ENCODE measurements at regions not wholly inside any gene's neighbourhood (a gene's known extent, or its start where the extent isn't known, plus 50 kb on each side); places are given as distances from the start of the nearest gene placed in this dataset.

DNA sequence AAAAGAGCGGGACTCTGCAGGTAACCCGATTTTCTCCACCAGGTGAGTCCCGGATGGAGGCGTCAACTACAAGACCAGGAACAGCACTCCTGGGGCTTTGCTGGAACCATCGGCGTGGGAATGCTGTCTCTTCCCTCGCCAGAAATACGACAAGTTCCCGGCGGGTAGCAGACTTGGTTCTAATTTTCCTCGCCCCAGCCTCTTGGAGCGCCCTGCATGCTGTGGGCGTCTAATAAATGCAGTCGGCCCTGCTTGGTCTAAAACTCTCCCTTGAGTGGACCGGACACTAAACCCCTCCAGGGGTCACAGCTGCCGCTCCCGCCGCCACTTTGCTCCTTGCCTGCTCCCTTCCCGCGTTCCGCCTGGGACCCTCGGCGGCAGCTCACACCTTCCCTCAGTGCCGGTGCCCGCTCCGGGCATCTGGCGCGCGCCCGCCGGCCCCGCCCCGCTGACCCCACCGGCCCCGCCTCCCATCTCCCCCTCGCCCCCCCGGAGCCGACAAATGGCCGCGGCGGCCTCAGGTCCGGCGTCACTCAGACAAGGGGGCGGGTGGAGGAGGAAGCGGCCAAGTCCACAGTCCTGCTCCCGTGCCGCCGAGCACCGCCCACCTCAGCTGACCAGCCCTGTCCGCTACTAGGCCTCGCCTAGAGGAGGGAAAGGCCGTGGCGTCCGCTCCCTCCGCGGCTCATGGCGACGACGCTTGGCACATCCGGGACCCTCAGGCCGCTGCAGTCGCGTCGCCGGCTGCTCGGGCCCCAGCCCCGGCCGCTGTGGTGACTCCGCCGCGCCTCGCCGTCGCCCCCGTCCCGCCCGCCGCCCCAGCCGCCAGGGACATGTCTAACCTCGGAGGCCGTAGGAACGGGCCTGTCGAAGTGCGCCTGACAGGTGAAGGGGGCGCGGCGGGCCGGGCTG is 65.8 kb downstream of the KPNA2 start:
- Histone ChIP-seq H3K4me2 (ENCODE audit: low read depth, low read length) (peak overlapping the region; percentile 74), H3K27me3 (replicated peaks; ENCODE audit: insufficient read depth, low read length) (no peaks in the 10 kb centered on the region)
- peak; percentile 7 for DNase-seq

DNA sequence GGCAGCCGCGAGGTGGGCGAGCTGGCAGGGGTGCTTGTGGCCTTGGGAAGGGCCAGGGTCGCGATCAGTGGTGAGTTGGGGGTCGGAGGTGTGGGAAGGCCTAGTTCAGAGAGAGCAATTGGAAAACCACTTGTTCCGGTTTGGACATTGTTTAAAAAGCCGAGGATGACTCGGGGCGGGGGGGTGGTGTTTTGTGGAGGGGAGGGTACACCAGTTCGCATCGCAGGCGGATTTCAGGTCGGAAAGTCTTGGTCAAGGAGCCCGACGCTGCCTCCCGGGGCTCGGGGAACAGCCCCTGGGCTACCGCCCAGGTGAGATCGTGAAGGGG is 66.4 kb downstream of the KPNA2 start:
- Histone ChIP-seq H3K79me2 (ENCODE audit: low read length) (no peaks in the 10 kb centered on the region), H2AFZ (ENCODE audit: low read length) (peak overlapping the region; percentile 62; the same call in 1 of the 2 replicates), H3K9ac (ENCODE audit: low read length) (no peak overlapping the region; the same call in 1 of the 2 replicates), H3K4me2 (ENCODE audit: low read depth, low read length) (peak overlapping the region; percentile 74), H3K27me3 (replicated peaks; ENCODE audit: insufficient read depth, low read length) (no peaks in the 10 kb centered on the region), H3K9me3 (replicated peaks; ENCODE audit: insufficient read depth, low read length) (no peaks in the 10 kb centered on the region), H3F3A (ENCODE audit: insufficient read depth, low read length) (no peaks in the 10 kb centered on the region), H3K4me3 (ENCODE audit: low read length) (peak overlapping the region; percentile 48; the same call in 1 of the 2 replicates), H3K4me1 (ENCODE audit: low read length) (no peaks in the 10 kb centered on the region), H3K9me2 (replicated peaks; ENCODE audit: insufficient read depth, low read length) (no peaks in the 10 kb centered on the region), H4K20me1 (ENCODE audit: insufficient read depth, low read length) (no peaks in the 10 kb centered on the region), H3K36me3 (replicated peaks; ENCODE audit: insufficient read depth, low read length) (no peaks in the 10 kb centered on the region), H3K27ac (ENCODE audit: low read length) (no peak overlapping the region)
- TF ChIP-seq EZH2phosphoT487 (IDR thresholded peaks at IDR 0.05; ENCODE audit: low read length), result no peak
- TF ChIP-seq, protein P1, sequence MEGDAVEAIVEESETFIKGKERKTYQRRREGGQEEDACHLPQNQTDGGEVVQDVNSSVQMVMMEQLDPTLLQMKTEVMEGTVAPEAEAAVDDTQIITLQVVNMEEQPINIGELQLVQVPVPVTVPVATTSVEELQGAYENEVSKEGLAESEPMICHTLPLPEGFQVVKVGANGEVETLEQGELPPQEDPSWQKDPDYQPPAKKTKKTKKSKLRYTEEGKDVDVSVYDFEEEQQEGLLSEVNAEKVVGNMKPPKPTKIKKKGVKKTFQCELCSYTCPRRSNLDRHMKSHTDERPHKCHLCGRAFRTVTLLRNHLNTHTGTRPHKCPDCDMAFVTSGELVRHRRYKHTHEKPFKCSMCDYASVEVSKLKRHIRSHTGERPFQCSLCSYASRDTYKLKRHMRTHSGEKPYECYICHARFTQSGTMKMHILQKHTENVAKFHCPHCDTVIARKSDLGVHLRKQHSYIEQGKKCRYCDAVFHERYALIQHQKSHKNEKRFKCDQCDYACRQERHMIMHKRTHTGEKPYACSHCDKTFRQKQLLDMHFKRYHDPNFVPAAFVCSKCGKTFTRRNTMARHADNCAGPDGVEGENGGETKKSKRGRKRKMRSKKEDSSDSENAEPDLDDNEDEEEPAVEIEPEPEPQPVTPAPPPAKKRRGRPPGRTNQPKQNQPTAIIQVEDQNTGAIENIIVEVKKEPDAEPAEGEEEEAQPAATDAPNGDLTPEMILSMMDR (IDR thresholded peaks at IDR 0.05; ENCODE audit: low read length), result no peak
- TF ChIP-seq EZH2 (optimal IDR thresholded peaks at IDR 0.05; ENCODE audit: low read depth, low read length), result no peak
- DNase-seq, result no peak

More for the DNA sequence above, 65.8 kb downstream of the KPNA2 start:
- Histone ChIP-seq H3K4me1 (ENCODE audit: low read length) (no peaks in the 10 kb centered on the region), H3K79me2 (ENCODE audit: low read length) (no peaks in the 10 kb centered on the region), H3F3A (ENCODE audit: insufficient read depth, low read length) (no peaks in the 10 kb centered on the region), H3K36me3 (replicated peaks; ENCODE audit: insufficient read depth, low read length) (no peaks in the 10 kb centered on the region), H3K4me3 (ENCODE audit: low read length) (peak overlapping the region; percentile 48; the same call in 1 of the 2 replicates), H3K9ac (ENCODE audit: low read length) (no peak overlapping the region; the same call in 1 of the 2 replicates), H2AFZ (ENCODE audit: low read length) (peak overlapping the region; percentile 62; the same call in 1 of the 2 replicates), H3K9me3 (replicated peaks; ENCODE audit: insufficient read depth, low read length) (no peaks in the 10 kb centered on the region), H4K20me1 (ENCODE audit: insufficient read depth, low read length) (no peaks in the 10 kb centered on the region), H3K27ac (ENCODE audit: low read length) (no peak overlapping the region), H3K9me2 (replicated peaks; ENCODE audit: insufficient read depth, low read length) (no peaks in the 10 kb centered on the region)
- TF ChIP-seq EZH2phosphoT487 (IDR thresholded peaks at IDR 0.05; ENCODE audit: low read length), result no peak

DNA sequence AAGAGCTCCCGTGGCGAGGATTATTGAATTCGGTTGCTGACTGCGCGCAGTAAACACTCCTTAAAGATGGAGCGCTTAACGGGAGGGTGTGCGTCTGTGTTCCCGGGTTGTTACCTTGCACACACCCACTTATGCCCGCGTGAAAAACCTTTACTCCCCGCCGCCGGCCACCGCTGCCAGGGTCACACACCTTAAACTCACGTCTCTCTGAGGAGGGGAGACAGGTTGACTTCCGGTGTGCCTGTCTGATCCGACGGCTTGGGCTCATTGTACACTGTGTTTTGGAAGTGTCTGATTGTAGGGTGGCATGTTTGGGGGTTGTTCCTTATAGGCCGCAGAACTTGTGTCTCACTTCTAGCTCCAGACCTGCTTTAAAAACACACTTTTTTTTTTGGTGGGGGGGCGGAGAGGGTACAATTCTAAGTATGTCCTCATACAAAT is 66.8 kb downstream of the KPNA2 start:
- no peaks in the 10 kb centered on the region for H3K27me3 ChIP-seq (replicated peaks; ENCODE audit: insufficient read depth, low read length)

More for the DNA sequence above, 66.8 kb downstream of the KPNA2 start:
- no peaks in the 10 kb centered on the region for H3K36me3 ChIP-seq (replicated peaks; ENCODE audit: insufficient read depth, low read length)
- H3F3A ChIP-seq (ENCODE audit: insufficient read depth, low read length), result no peaks in the 10 kb centered on the region
- peak overlapping the region; percentile 74; the same call in 1 of the 2 replicates for H3K4me2 ChIP-seq (ENCODE audit: low read depth, low read length)
- TF ChIP-seq, protein P1 (IDR thresholded peaks at IDR 0.05; ENCODE audit: low read length), result no peak
- no peak for TF ChIP-seq EZH2phosphoT487 (IDR thresholded peaks at IDR 0.05; ENCODE audit: low read length)
- no peak for TF ChIP-seq EZH2 (optimal IDR thresholded peaks at IDR 0.05; ENCODE audit: low read depth, low read length)
- no peak overlapping the region for H3K9ac ChIP-seq (ENCODE audit: low read length)
- no peak for DNase-seq
- peak overlapping the region; percentile 48; the same call in 1 of the 2 replicates for H3K4me3 ChIP-seq (ENCODE audit: low read length)
- H3K27ac ChIP-seq (ENCODE audit: low read length), result no peak overlapping the region
- H3K4me1 ChIP-seq (ENCODE audit: low read length), result no peaks in the 10 kb centered on the region
- no peaks in the 10 kb centered on the region for H4K20me1 ChIP-seq (ENCODE audit: insufficient read depth, low read length)
- no peaks in the 10 kb centered on the region for H3K79me2 ChIP-seq (ENCODE audit: low read length)
- H3K9me2 ChIP-seq (replicated peaks; ENCODE audit: insufficient read depth, low read length), result no peaks in the 10 kb centered on the region
- H3K9me3 ChIP-seq (replicated peaks; ENCODE audit: insufficient read depth, low read length), result no peaks in the 10 kb centered on the region
- H2AFZ ChIP-seq (ENCODE audit: low read length), result 0 out of 2 replicates have a peak overlapping the region, but pooled peaks have one; percentile 62

Measured in MM.1S (cell line).